ENCODE measurements at regions not wholly inside any gene's neighbourhood (a gene's known extent, or its start where the extent isn't known, plus 50 kb on each side); places are given as distances from the start of the nearest gene placed in this dataset.

DNA sequence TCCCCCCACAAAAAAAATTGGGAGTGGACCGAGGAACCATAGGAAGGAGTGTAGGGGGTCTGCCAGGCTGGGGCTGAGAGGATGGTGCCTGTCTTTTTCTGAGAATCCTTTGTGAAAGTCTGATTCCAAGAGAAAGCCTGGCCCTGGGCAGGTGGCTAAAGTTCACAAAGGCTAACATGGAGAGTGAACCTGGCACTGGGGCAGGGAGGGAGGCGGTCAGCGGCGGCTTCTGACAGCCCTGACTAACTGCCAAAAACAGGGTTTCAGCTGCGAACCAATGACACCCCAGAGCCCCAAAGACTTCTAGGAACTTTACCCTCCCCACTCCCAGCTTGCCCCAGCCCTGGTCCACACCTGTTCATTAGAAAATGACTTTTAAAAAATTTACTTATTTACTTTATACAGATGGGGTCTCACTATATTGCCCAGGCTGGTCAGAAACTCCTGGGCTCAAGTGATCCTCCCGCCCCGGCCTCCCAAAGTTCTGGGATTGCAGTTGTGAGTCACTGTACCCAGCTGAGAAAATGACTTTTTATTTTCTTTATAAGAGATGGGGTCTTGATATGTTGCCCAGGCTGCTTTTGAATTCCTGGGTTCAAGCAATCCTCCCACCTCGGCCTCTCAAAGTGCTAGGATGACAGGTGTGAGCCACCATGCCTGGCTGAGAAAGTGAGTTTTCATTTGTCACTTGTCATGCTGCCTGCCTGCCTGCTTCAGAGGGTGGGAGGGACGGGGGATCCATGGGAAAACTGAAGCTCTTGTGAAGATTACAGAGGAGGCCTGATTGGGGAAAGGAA, 61.0 kb upstream of the DUSP5 start:
- no peak for DNase-seq (ENCODE audit: low spot score)

DNA sequence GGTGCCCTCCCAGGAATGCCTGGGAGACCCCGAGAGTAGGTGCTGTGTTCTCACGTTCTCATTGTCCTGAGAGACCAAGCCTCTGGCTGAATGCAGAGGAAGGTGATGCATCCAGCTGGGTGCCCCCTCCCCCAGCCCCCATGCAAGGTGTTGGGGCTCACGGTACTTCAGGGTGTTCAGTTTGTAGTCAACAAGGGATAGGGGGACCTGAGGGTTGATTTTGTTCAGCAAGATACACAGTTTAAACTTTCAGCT, 60.4 kb upstream of the DUSP5 start:
- DNase-seq (ENCODE audit: low spot score) = no peak

DNA sequence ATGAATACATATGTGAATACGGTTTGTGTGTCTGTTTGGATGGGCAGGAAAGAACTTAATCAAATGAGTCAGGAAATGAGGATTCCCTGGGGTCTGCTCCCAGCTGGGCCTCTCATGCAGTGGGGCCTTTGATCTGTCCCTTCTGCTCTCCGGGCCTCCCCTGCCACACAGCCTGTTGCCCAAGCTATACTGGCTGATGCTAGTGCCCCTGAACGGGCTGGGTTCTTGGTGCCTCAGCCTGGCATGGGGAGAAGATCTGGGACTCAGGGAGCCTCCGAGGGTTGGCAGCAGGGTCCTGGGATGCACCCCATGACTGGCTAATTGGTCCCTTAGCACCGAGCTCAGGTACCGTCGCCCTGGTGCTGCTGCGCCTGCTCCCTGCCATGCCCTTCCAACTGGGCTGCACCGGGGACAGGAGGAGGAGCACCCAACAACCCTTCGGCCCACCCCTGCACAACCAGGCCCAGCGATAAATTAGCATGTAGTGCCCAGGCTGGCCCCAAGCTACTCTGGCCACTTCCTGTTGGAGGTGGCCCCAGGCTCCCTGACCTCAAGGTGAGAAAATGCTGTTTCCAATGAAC, 59.9 kb upstream of the DUSP5 start:
- DNase-seq (ENCODE audit: low spot score) = peak; percentile 47

DNA sequence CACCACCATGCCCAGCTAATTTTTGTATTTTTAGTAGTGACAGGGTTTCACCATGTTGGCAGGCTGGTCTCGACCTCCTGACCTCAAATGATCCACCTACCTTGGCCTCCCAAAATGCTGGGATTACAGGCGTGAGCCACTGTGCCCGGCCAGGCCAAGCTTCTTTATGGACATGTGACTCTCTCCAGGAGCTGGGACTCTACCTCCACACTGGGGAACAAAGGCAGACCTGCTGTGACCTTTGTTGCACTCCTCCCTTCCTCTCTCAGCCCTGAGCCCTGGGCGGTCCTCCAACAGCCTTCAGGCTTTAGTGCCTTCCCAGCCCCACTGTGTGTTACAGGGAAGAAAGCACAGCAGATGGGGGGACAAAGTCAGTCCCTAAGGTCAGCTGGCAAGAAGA, 55.0 kb upstream of the DUSP5 start:
- no peak for DNase-seq (ENCODE audit: low spot score)

DNA sequence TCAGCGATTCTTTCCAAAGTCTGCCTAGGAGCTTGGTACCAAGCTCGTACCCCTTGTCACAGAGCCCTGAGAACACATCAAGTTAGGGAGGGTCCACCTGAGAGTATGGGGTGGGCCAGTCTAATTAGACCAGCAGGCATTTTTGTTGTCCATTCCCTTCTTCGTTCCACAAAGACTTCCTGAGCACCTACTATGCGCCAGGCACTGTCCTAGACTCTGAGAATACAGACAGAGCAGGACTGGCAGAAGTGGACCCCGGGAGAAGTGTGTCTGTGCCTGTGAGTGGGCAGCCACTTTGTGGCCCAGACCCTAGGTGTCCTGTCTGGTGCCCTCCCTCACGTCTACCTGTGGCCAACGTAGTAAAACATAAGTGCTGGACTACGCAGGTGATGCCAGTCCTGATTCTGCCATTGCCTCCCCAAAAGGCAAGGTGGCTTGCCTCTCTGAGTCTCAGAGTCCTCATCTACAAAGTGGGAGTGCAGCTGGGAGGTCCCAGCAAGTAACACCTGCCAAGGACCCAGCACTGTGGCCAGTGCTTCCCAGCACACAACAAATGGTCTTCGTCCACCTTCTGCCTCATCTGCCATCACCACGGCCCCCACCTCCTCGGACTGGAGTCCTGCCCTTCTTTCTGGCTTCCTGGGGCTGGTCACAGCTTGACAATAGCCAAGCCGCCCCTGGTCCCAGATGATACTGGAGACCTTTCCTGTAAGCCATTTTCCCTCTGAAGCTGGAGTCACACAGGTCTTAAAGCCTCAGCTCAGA, 54.3 kb upstream of the DUSP5 start:
- no peak for DNase-seq (ENCODE audit: low spot score)

DNA sequence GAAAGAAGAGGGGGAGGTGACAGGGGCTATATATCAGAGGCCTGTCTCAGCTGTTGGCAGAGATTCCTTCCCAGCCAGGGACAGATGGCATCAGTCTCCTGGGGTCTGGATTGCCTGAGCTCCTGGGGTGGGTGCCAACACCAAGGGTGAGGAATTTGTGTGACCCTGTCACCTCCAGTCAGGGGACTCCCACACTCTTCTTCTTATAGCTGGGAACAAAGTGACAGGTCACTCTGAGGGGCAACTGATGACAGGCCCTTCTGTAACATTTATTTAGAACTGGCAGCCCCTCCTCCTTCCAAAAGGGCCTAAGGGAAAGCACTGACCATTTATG, 53.7 kb upstream of the DUSP5 start:
- no peak for DNase-seq (ENCODE audit: low spot score)

DNA sequence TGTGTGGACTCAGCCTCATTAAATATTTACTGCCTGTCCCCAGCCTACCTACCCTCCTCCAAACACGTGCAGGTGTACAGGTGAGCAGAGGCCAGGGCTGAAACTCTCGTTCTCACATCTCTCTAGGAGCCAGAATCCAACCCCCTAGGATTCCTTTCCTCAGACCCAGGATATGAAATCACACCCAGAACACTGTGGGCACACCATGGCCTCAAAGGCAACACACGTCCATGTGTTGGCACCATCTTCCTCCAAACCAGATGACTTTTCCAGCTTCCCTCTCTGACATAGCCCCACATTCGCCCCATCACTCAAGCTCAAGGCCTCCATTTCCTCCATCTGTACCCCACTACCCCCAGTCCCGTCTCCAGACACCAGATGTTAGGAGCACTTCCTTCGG, 51.8 kb upstream of the DUSP5 start:
- no peak for DNase-seq (ENCODE audit: low spot score)

DNA sequence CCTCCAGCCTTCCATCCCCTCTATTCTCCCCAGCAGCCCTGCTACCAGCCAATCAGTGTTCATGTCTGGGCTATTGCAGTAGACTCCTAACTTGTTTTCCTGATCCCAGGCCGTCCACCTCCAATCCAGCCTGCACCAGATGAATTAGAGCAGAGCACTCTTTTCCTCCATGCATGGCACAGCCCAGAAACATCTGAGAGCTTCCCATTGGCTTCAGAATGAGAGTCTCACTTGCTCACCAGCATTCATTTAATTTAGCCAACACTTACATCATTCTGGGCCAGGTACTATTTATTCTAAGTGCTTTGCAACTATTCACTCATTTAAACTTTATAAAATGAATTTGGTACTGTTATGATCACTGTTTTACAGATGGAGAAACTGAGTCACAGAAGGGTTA, 51.4 kb upstream of the DUSP5 start:
- no peak for DNase-seq (ENCODE audit: low spot score)

DNA sequence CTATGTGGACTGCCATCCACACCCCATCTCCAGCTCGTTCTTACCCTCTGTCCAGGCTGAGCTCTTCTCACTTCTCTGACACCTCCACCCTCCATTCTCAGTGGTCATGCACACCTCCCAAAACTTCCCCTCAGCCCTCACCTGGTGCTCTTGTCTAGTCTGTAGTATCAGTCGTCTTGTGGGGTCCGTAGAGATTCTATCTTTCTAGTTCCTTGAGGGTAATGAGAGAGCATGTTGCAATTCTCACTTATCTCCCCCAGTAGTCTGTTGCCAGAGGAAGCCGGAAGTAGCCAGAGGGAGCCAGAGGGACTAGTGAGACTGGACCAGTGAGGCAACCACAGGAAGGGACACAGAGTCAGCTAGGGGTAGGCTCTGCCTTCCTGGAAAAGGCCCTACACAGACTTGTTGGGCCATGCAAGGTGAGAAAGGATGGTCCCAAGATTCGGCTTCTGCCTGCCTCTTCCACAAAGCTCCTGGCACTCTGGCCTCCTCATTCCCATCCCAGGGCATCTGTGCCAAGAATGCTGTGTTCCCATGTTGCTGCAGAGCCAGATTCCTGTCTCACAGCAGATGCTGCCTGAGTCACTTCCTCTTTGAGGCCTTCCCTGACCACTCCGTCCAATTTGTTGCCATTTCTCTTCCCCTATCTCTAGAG, 50.6 kb upstream of the DUSP5 start:
- DNase-seq (ENCODE audit: low spot score) = no peak

DNA sequence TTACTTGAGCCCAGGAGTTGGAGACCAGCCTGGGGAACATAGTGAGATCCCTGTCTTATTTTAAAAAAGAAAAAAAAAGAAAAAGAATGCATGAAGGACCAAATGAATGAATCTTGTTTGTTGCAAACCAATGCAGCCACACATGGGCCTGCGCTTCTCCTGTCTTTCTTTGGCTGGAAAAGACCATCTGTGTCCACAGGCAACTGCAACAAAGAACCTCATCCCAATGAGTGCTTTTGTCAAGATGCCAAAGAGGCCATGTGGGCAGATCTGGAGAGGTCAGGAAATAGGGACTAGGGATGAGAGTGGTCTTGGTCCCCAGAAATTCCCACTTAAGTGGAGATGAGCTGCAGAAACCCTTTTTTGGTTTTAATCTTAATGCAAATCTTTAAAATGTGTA, 49.8 kb upstream of the DUSP5 start:
- no peak for DNase-seq (ENCODE audit: low spot score)
